Stimulated activated CD8-positive, alpha-beta memory T cell treated with anti-CD3 and anti-CD28 coated beads, Interleukin-12 subunit alpha, Interleukin-12 subunit beta, amount 100 ng/mL, for 24 hours (primary cell): ENCODE measurements at regions not wholly inside any gene's neighbourhood (a gene's known extent, or its start where the extent isn't known, plus 50 kb on each side); places are given as distances from the start of the nearest gene placed in this dataset.
"Not testable (repeated sequence)": the region's sequence is repeated elsewhere in the genome, so short reads cannot be mapped to it uniquely, and the experiment has no call there.

Experiments used
- DNase-seq: peaks from one replicate; pipeline ENCODE4 v3.0.0-alpha.2; 2020; ENCODE audit errors: extremely low read depth

DNA sequence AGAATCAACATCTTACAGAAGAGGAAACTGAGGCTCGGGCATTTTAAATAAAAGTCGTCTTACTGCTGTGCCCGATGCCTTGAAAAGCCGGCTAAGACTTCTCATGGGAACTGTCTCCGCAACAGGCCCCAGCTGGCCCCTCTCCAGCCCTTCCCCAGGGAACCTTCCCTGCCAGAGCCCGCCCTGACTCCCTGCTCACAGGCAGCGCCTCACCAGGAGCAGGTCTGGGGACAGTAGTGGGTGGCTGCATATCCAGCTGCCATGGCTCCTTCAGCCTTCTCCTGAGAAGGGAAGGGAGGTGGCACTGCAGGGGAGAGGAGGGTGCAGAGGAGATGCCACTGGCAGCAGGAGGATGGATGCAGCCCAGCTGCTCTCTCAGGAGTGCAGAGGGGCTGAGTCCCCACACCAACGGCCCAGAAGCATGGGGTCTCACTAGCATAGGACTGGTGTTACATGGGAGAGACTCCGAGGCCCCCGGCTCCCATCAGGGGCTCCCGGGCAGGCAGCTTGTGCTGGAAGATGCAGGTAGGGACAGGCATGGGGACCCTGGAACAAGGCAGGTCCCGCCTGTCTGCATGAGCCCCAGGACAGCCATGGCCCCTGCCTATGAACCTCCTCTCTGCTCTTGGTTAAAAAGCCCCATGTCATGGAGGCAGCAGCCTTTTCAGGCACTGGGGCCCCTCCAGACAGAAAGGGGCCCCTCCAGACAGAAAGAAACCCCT, 216.4 kb upstream of the SGCG start:
- no peak for DNase-seq

DNA sequence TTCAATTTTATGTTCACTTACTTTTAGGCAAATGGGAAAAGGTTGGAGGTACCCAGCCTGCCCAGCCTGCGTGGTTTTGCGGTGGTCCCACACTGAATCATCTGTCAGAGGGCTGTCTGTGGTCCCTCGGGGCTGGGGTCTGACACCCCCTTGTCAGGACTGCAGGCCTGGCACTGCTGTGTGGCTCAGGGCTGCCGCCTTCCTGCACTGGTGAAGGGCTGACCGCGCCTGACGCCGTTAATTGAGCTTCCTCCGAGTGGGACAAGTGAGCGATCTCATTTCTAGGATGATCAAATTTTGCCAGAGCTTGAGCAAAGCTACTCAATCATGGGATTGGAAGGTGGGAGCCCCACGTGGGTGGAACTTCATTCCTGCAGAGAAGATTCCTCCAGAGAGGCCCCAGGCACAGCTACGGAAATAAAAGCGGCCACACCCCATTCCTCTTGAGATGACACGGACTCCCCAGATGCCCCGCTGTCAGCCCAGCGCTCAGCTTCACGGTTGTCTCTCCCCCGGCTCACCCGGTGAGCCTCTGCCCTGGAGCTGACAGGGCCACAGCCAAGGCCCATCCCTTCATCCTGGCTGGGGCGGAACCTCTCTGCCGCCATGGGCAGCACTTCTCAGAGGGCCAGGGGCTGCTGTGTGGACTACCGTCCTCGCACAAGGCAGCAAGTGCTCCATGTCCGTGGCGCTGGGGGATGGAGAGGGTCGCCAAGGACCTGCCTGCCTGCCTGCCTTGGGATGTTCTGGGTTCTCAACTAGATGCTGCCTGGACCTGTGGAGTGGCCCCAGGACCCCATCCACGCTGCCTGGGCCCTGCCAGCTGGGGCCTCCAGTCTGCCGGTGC, 215.5 kb upstream of the SGCG start:
- not testable (repeated sequence) for DNase-seq

- not testable (repeated sequence) for DNase-seq
Observed at GRCh38 chr13:22965858-22966239, 214.9 kb upstream of the SGCG start.

DNA sequence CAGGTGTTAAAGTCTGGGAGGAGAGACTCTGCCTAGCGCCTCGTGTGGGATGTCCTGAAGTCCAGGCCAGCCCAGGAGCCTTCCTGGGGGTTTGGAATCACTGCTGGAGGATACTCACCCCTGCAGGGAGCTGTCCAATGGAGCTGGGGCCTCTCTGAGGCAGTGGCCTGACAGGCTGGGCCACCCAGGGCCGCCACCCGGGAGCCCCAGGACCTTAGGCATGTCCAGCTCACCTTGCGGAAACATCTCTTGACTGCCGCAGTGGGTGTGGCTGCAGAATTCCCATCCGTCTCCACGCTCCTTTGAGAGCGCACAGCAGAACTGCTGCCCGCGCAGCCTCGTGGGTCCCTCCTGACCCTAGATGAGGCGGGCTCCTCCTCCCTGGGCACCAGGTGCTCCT, 214.0 kb upstream of the SGCG start:
- DNase-seq, result not testable (repeated sequence)

- DNase-seq, result no peak
Observed at GRCh38 chr13:22967669-22968068, 213.1 kb upstream of the SGCG start.

DNA sequence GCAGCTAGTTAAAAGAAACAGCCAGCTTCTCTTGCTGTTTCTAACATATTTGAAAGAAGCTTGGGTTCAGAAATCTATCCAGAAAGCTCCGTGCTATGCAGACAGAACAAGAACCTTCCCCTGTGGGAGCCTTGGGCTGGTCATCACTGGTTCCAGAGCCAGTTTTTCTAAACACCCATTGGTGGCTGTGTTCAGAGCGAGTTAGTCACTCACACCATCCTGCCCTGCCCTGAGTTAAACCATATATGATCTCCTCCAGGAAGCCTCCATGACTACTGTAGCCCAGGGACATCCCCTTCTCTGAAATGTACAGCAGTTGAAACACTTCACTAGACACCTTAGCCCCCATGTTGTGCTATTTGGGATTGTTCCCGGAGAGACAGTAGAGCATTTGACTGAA, 200.8 kb upstream of the SGCG start:
- no peak for DNase-seq

DNA sequence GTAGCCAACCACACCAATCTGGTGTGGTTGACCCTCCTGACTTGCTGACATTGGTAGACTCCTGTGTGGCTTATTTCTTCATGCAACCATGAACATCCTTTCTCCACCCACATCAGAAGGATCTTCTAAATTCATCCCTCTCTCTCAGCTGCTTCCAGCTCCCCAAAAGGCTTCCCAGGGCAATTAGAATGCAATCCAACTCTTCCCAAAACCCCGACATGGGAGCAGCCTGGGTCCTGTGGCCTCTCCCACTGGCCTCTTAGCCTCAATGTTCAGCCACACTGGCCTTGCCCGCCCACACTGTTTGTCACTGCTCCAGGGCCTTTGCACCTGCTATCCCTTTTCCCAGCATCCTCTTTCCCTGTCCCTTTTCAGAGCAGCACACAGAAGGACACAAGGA, 199.8 kb upstream of the SGCG start:
- DNase-seq, result no peak

GRCh38 chr13:22993148-22993547, 187.6 kb upstream of the SGCG start:
- DNase-seq, result no peak

- no peak for DNase-seq
Observed at GRCh38 chr13:23003446-23003845, 177.3 kb upstream of the SGCG start.

DNA sequence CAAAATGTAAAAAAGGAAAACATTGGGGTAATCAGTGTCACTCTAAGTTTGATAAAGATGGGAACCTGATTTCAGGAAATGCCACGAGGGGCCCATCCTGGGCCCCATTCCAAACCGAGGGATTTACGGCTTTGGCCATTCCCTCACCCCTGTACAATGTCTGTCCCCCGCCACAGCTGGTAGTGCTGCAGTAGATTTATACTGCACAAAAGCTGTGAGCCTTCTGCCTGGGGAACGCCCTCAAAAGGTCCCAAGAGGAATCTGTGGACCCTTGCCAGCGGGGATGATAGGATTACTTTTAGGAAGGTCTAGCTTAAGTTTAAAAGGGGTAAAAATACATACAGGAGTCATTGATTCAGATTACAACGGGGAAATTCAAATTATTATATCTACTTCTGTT, 173.4 kb upstream of the SGCG start:
- DNase-seq, result no peak

DNA sequence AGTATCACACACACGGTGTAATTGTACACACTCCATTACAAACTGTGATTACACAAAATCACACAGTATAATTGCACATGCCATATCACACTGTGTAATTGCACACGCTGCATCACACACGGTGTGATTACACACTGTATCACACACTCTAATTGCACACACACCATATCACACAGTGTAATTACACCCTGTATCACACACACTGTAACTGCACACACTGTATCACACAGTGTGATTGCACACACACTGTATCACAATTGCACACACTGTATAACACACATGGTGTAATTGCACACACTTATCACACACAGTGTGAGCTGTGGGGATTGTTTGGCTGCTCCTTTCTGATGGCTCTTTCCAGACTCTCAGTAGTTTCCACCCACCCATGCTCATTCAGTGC, 162.6 kb upstream of the SGCG start:
- no peak for DNase-seq

- DNase-seq, result no peak
Observed at GRCh38 chr13:23020246-23020843, 160.4 kb upstream of the SGCG start.

DNA sequence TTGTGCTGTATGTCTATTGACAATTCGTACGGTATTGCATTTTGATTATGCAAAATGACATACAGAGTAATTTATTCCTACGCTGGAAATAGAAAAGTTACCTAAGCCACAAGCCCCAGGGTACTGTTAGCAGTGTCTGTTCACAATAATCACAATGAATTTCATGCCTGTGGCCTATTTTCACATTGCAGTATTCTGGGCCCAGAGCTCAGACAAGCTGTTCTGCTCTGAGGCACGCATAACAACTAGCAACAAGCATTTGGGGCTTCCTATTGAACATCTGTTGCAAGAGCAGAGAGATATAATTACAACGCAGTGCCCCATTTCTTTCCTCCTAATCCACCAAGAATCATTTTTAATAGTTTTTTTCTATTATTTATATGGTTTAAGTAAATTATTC, 158.9 kb upstream of the SGCG start:
- DNase-seq, result no peak

- DNase-seq, result no peak
Observed at GRCh38 chr13:23022704-23023103, 158.1 kb upstream of the SGCG start.

DNA sequence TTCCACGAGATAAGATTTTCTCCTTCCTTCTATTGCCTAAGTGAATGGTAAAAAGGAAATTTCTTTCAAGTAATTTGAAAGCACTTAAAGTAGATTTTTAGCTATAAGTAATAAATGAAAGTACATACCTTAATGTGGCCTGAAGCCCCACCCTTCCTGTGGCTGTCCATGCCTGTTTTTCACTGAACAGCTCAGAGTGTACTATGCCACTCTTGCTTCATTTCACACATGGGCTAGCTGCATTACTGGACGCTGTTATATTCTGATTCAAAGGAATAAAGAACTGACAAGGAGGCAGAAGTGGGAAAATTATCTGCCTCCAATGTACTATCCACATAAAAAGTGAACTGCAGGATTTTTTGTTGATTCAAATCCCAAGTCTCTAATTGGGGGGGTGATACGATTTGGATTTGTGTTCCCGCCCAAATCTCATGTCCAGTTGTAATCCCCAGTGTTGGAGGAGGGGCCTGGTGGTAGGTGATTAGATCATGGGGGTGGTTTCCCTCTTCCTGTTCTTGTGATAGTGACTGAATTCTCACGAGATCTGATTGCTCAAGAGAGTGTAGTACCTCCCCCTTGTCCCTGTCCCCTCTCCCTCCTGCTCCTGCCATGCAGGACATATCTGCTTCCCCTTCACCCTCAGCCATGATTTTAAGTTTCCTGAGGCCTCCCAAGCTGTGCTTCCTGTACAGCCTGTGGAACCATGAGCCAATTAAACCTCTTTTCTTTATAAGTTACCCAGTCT, 154.7 kb upstream of the SGCG start:
- no peak for DNase-seq

DNA sequence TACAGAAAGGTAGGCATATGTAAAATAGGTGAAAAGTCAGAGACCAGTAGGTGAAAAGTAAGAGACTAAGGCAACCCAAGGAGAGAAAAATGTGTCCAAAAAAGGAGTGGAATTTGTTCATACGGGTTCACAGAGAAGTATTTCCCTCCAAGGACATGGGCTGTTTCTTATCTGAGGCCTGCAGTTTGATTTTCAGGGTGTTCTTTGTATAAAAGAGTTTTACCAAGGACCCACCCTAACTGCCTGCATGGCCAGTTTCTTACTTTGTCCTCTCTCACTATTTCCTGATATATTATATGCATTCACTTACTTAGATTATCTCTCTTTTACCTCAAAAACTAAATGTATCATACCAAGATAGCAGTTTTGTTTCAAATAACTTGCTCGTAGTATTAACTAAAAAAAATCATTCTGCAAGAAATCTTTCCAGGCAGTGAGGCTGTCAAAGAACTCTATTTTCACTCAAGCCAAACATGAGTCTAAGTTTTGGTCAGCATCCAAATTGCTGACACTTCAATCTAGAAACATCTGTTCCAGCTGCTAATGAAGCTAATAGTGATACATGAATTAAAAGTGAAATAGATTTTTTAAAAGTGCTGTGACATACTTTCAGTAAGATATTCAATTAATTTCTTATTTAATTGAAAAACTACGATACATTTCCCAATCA, 141.4 kb upstream of the SGCG start:
- DNase-seq, result no peak

DNA sequence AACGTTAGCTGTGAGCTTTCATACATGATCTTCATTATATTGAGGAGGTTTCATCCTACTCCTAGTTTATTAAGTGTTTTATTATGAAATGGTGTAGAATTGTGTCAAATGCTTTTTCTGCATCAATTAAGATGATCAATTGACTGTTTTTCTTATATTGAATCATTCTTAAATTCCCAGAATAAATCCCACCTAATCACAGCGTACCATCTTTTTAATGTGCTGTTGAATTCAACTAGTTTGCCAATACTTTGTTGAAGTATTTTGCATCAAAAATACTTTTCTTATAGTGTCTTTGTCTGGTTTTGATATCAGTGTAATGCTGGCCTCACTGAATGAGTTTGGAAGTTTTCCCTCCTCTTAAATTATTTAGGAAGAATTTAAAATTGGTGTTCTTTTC, 138.6 kb upstream of the SGCG start:
- DNase-seq, result no peak

- DNase-seq, result no peak
Observed at GRCh38 chr13:23044906-23045305, 135.9 kb upstream of the SGCG start.

DNA sequence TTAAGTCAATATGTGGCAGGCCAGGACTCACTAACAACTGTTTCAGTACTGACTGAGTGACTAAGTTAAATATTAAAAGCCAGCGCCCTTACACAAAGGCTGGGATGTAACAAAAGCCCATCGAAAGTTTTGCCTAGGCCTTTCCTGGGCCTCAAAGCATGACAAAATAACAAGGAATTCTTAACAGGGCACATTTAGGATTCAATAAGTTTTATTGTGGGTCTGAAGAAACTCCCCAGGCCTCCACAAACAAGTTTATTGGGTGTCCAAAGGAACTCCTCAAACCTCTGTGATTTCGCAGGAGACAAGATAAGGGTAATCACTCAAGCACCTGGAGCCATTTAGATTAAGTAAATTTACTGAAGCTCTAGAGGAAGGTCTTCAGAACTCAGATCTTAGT, 130.7 kb upstream of the SGCG start:
- DNase-seq, result no peak

- not testable (repeated sequence) for DNase-seq
Observed at GRCh38 chr13:23053711-23054110, 127.1 kb upstream of the SGCG start.

DNA sequence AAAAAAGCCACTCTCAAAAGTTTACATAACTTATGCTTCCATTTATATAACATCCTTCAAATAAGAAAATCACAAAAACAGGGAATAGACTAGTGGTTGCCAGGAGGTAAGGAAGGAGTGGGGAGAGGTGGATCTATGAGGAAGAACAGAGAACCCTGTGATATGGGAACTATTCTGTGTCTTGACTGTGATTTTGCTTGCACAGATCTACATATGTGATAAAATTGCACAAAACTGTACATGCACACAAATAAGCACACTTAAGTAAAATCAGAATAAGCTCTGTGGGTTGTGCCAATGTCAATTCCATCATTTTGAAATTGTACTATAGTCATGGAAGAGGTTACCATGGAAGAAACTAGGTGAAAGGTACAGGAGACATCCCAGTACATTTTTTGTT, 121.6 kb upstream of the SGCG start:
- DNase-seq, result no peak

DNA sequence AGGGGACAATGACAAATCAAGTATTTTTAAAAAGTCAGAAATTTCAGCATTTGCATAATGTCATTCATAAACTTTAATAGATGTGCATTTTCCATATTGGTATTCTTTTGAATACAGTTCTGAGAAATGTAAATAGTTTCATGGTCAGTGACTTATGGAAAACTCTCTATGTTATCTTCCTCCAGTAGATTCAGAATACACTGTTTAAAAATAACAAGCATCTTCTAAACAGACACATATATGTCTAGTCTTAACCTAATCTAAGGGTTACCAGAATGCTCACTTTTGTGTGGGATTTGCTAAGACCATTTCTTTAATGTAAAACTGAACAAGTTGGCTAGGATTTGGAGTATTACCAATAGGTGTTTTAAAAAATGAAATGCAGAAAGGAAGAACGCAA, 119.8 kb upstream of the SGCG start:
- no peak for DNase-seq
